Lower leg skin (tissue), 4 donors: ENCODE measurements at regions not wholly inside any gene's neighbourhood (a gene's known extent, or its start where the extent isn't known, plus 50 kb on each side); places are given as distances from the start of the nearest gene placed in this dataset.

Experiments used
- DNase-seq, 2 donors: peaks; one replicate each; pipeline ENCODE4 v3.0.0-alpha.2; 2019; ENCODE audit warnings: low spot score in 2 of 2
- H3K4me3 ChIP-seq: fragments of 200-600 bp; sonication (generic); 2 replicates; pipeline ENCODE4 v1.5.1; 2017; ENCODE audit warnings: mild to moderate bottlenecking, low read depth; ENCODE audit not compliant: poor library complexity, severe bottlenecking
- CTCF ChIP-seq, 3 donors: fragments of 450-650 bp; IDR thresholded peaks; one replicate each; pipeline ENCODE4 v1.5.1; 2016; ENCODE audit warnings: antibody characterized with exemption in 3 of 3, mild to moderate bottlenecking in 3 of 3, moderate library complexity in 2 of 3
- POLR2A ChIP-seq, 2 donors: fragments of 450-650 bp; IDR thresholded peaks; one replicate each; pipeline ENCODE4 v1.6.1; 2016 to 2017; ENCODE audit warnings: antibody characterized with exemption in 2 of 2, mild to moderate bottlenecking in 1 of 2, moderate library complexity in 1 of 2
- WGBS, 2 donors: methylation state at CpG; one replicate each; pipeline ENCODE4 v1.1.5; 2018; 5-methylcytosine and 5-hydroxymethylcytosine counted together
- intact Hi-C: fragments of 100-400 bp; cut with DNase I; formaldehyde crosslinking; loops from one replicate; pipeline ENCODE4 v1.15.0; 2023; ENCODE audit warnings: low total_unique reads

- no peak for DNase-seq
- 90 to 94% methylated on average over 1 of the region's 1 CpG for WGBS, 2 donors
- TF ChIP-seq POLR2A (IDR thresholded peaks at IDR 0.05) (no peak), CTCF (IDR thresholded peaks at IDR 0.05) (no peak)
- H3K4me3 ChIP-seq = no peak overlapping the region
- intact Hi-C loops = no loop called here
These were observed 305.7 kb upstream of the GRIN3A start for GRCh38 chr9:102044133-102044532.

DNA sequence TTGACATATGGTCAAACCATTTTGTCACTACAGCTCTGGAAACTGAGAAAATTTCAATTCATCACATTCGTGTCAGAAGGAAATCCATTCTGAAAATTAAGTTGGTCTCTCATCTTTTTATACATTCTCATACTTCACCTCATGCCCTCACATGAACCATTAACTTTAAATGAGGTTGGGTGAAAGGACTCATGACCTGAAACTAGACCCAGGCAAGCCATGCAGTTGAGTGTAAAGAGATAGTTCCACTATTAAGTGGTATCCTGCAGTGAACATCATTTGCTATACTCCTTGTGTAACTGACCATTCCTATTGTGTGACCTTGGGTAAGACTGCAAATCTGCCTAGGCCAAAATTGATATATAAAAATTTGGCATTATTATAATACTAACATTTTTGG is 299.6 kb upstream of the GRIN3A start:
- H3K4me3 ChIP-seq = no peak overlapping the region
- WGBS, 2 donors = 57 to 76% methylated on average over 1 of the region's 1 CpG
- intact Hi-C loops = no loop called here
- DNase-seq = no peak
- TF ChIP-seq CTCF (IDR thresholded peaks at IDR 0.05) (no peak), POLR2A (IDR thresholded peaks at IDR 0.05) (no peak)

GRCh38 chr9:102035929-102036328 is 297.5 kb upstream of the GRIN3A start:
- DNase-seq = no peak
- TF ChIP-seq POLR2A (IDR thresholded peaks at IDR 0.05) (no peak), CTCF (IDR thresholded peaks at IDR 0.05) (no peak)
- intact Hi-C loops = no loop called here
- H3K4me3 ChIP-seq = no peak overlapping the region

DNA sequence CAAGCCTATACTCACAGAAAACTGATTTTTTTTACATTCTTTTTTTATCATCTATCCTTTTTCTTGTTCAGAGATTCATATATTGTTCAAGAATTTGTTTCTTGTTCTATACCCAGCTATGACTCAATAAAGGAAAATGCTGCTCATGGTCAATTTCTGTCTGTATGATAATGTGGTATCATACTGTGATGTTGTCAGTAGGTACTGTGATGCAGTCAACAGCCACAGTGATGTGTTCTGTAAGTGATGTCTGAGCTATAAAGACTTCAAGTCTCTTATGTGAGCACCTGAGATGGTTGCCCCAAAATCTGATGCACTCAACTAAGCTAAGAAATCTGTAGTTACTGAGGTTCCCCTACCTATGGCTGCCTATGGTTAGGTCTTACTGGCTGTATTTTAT is 294.2 kb upstream of the GRIN3A start:
- DNase-seq = no peak
- TF ChIP-seq POLR2A (IDR thresholded peaks at IDR 0.05) (no peak), CTCF (IDR thresholded peaks at IDR 0.05) (no peak)
- no peak overlapping the region for H3K4me3 ChIP-seq
- intact Hi-C loops = no loop called here

DNA sequence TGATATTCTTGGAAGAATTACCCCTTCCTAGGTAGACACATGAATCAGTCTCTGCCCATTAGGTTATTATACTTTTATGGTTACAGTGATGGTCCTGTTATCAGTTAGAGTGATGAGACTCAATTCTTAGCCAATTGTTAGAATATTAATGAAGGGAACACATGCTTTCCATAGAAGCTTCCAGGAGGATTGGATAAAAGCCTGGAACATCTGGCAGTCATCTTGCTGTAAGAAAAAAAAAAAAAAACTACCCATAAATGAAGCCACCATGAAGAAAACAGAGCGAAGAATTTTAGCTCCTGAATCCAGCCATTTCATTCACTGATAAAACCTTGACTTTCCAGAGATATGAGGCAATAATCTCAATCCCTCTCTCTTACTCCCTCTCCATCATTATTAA is 262.5 kb upstream of the GRIN3A start:
- TF ChIP-seq POLR2A (IDR thresholded peaks at IDR 0.05) (no peak), CTCF (IDR thresholded peaks at IDR 0.05) (no peak)
- intact Hi-C loops = no loop called here
- 58 to 59% methylated on average over 1 of the region's 1 CpG for WGBS, 2 donors
- DNase-seq = no peak
- H3K4me3 ChIP-seq = no peak overlapping the region

DNA sequence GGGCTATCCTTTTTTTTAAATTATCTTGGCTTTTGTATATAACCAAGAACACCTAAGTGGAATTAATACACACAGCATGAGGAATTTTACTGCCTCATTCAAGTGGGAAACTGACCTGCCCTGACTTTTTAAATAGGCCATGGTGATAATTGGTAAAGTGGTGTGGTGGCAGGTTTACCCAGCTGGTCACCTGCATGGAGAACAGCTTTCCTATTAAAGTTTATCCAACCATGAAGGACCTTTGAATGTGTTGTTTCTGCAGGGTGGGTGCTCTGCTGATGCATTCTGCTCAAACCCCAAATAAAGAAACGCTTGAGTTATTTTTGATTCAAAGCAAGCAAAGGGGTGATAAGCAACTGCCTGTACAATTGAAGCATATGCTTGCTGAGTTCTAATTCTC is 261.0 kb upstream of the GRIN3A start:
- WGBS, 2 donors = 83 to 84% methylated on average over 1 of the region's 1 CpG
- intact Hi-C loops = no loop called here
- no peak overlapping the region for H3K4me3 ChIP-seq
- TF ChIP-seq POLR2A (IDR thresholded peaks at IDR 0.05) (no peak), CTCF (IDR thresholded peaks at IDR 0.05) (no peak)
- DNase-seq = no peak
